GM03348 (cell line): ENCODE measurements at regions not wholly inside any gene's neighbourhood (a gene's known extent, or its start where the extent isn't known, plus 50 kb on each side); places are given as distances from the start of the nearest gene placed in this dataset.

Experiments used
- DNase-seq: peaks from one replicate; pipeline ENCODE4 v3.0.0; 2012; ENCODE audit warnings: low spot score

DNA sequence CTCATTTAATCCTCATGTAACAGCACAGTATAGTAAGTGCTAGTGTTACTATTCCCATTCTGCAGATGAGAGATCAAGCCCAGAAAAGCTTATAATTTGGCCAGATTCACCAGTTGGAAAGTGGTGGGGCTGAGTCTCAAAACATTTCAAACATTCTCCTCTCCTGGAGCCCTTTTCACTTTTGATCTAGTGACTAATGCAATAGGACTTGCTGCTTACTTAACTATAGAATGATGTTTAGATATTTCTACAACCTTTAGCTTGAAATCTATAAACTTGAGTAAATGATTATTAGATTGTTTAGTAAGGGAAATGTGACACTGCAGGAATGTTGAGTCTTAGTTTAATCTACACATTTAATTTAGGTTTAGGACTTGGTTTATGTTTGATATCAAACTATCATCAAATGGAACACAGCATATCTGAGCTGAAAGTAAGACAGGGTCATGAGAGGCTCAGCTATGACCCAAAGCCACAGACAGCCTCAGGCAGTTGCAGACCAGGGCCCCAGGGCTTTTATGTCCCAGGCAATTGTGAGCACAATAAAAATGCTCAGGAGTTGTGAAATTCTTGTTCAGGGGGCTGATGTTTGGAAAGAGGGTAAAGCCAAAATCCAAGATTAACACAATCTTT is 199.5 kb upstream of the HS3ST1 start:
- DNase-seq, result no peak

DNA sequence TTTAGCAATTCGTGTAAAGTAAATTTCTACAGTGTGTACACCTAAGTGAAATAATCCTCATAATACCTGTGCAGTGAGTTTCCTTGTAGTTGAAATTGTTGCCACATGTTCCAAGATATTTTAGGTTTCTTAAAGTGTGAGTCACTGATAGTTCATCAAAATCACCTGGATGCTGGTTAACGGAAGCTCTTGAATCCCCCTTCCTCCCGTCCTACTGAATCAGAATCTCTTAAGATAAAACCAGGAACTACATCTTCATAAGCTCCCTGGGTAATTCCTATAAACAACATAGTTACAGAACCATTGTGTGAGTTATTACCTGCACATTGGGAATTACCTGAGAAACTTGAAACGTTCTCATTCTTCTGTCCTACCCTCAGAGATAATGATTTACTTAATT is 197.4 kb upstream of the HS3ST1 start:
- no peak for DNase-seq

DNA sequence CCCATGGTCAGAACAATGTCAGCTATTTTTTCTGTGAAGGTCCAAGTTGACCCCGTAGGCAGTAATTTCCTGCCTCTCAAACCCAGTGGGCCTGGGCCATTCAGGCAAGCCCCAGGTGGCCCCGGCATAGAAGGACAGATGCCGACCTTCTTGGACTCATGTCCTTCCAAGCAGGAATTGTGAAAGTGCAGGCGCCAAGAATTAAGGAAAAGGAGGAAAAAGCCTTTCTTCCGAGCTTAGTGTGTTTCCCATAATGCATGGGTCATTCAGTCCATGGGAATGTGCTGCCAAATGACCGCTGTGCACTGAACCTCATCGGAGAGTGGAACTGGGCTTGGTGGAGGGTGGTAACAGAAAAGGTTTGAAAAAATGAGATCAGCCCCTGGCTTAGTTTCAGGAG is 196.5 kb upstream of the HS3ST1 start:
- no peak for DNase-seq

DNA sequence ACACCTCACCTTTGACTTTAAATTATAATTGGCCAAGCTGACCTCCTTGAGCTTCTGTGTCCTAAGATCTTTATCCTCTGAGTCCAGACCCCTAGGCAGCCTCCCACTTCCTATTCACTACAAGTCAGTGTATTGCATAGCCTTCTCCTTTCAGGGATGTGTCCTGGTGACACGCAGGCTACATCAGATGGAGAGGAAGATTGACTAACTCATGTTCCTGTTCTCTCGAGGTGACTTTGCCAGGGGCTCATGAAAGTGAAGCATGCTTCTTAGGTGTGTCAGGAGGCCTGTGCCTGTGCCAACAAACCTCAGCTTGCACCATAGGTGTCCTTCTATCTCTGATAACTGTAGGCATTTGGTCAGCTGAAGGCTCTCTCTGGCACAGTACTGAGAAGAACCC is 195.7 kb upstream of the HS3ST1 start:
- no peak for DNase-seq

DNA sequence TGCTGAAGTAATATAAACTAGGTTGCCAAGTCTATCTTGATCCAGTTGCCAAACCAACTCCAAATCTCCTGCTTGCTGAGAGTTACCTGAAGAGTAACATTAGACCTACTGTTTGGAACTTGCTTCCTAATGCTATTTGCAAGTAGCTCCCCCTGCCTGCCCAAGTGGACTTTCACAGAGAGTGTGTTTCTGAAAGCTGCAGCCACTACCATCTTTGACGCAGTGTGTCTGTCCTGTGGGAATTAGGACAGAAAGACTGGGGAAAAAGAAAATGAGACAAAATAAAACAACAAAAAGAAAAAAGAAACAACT is 195.0 kb upstream of the HS3ST1 start:
- DNase-seq, result no peak

DNA sequence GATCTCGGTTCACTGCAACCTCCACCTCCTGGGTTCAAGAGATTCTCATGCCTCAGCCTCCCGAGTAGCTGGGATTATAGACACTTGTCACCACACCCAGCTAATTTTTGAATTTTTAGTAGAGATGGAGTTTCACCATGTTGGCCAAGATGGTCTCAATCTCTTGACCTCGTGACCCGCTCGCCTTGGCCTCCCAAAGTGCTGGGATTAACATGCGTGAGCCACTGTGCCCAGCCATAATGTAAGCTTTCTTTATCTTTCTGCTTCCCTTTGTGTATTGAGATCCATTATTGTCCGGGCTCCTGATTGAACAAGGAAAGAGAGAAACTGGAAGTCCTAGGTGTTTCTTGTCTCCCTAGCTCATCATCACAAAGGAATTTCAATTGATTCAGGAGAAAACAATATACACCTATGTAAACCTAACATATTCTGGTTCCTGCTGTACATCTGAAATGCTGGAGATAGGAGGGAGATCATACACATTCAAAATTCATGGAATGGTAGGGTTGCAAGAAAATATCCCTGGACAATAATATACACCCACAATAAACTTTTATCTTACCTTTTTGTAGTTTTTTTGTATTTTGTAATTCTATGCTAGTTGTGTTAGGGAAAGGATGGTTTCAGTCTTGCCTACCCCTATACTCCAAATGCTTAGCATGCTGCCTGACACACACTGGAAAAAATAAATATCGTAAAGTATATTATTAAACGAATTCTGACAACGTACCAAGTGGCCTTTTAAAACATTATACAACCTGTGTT is 194.4 kb upstream of the HS3ST1 start:
- DNase-seq, result no peak

DNA sequence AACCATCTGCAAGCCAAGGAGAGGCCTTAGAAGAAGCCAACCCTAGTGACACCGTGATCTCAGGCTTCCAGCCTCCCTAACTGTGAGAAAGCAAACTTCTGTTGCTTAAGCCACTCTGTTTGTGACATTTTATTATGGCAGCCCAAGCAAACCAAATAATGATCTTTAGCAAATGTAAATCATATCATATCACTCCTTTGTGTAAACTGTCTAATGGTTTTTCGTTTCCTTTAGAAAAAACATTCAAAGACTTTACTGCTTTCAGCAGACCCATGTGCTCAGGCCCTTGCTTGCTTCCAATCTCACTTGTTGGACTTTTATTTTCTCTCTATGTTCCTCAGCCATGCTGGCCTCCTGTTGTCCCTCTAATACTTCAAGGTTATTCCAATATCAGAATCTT is 192.2 kb upstream of the HS3ST1 start:
- DNase-seq, result no peak

DNA sequence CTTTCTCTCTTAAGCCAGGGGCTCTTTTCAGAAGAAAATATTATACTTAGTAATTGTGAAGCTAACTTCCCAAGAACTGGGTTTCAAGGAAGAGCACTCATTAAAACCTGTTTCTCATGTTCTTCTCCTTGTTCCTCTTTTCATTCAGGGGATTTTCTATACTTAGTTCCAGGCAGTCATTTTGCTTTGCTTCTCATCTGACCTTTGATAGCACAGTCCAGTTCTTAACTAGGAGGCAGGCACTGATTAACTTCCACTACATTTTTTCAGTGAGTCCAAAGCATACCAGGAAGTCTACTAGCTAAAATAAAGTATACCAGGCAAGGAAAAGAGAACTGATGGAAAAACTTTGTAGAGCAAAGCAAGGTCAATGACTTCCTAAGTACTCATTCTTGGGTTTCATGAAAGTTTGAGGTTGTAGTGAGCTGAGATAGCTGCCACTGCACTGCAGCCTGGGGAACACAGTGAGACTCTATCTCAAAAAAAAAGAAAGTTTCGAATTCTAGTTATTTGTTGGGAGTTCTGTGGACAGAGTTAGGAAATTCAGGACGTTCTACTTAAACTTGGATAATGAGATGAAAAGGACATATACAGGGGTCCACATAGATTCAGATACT is 190.1 kb upstream of the HS3ST1 start:
- DNase-seq, result no peak

DNA sequence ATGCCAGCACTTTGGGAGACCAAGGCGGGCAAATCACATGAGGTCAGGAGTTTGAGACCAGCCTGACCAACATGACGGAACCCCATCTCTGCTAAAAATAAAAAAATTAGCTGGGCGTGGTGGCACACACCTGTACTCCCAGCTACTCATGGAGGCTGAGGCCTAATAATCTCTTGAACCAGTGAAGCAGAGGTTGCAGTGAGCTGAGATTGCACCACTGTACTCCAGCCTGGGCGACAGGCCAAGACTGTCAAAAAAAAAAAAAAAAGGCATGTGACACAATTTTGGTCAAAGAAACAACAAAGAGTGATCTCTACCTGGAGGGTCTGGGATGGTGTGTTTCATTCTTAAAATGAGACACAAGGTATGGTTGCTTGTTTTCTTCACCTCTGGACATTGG is 188.2 kb upstream of the HS3ST1 start:
- no peak for DNase-seq

DNA sequence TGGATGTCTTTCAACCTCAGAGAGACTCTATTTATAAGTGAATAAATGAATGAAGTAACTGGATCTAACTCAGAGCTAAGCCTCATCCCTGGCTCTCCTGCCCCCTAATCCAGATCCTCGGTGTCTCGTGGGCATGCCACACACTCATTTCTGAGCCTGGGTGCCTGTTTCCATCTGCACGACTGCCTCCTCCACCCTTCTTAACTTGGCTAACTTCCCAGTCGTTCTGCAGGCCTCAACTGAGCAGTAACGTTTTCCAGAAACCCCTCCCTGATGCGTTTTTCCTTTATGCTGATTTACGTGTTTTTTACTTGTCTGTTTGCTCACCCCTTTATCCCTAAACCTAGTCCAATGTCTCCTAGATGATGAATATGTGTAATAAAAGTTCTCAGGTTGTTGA is 186.9 kb upstream of the HS3ST1 start:
- DNase-seq, result no peak

DNA sequence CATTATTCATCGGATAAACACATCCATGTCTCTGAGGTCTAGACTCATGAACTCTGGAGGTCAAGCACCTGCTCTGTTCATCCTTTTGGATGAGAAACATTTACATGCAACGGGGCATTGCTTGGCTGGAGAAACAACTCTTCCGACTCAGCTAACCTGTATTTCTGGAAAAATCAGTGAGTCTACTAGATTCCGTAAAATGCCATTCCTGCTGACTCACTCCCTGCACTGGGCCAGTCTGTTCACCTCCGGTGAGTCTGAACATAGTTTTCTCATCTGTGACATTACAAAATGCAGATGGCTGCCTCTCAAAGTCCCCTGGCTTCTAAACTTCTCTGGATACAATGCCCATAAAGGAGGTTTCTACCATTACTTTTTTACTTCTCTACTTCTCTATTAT is 185.7 kb upstream of the HS3ST1 start:
- no peak for DNase-seq

DNA sequence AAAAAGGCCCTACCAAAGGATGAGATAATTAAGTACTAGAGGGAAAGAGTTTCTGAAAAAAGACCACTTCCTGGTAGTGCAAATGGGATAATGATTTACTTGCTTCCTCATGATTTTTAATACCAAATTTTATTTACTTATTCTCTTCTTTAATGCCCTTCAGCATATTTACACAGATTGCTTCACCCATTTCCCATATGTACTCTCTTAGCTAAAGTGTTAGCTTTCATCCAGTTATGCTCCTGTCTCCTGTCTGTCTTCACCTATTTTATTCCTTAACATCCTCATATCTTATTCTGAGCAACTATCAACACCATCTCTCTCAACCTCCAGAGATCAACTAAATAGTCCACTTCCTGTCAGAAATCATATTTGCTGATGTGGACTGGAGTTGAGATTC is 183.2 kb upstream of the HS3ST1 start:
- no peak for DNase-seq

DNA sequence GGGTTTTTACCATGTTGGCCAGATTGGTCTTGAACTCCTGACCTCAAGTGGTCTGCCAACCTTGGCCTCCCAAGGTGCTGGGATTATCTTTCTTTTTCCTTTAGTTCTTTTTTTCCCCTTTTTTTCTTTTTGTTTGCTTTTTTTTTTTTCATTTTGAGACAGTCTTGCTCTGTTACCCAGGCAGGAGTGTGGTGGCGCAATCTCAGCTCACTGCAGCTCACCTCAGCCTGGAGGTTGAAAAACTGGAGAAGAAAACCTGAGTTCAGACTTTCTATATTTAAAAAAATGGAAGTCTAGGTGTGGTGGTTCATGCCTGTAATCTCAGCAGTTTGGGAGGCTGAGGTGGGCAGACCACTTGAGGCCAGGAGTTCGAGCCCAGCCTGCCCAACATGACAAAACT is 181.1 kb upstream of the HS3ST1 start:
- no peak for DNase-seq

DNA sequence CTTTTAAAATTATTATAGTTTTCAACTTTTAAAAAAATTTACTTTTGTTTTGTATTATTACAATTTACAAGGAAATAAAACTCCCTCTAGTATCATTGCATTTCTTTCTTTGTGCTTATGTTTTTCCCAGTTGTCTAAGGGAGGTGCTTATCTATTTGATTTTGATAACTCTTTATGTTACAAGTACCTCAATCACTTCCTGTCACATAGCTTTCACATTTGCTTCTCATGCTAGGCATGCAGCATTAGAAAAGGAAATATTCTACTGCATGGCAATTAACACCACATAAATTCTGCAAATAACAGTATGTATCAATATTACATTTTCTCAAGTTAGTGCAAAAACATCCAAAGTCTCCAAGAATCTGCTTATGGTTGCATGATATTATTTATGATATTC is 180.3 kb upstream of the HS3ST1 start:
- no peak for DNase-seq

DNA sequence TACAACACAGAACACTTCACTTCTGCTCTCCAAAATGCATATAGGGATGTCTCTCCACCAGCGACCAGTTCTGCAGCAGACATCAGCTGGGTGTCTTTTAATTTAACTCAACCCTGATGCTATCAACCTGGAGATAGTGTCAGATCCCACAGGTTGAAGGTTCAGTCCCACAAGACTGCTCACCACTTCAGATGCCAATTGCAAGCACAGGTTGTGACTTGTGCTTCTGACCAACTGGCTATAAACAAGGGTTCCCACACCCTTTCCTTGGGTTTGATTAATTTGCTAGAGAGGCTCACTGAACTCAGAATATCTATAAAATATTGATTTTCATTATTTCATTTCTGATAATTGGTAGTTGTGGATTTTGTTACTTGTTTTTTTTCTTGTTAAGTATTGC is 177.4 kb upstream of the HS3ST1 start:
- no peak for DNase-seq

DNA sequence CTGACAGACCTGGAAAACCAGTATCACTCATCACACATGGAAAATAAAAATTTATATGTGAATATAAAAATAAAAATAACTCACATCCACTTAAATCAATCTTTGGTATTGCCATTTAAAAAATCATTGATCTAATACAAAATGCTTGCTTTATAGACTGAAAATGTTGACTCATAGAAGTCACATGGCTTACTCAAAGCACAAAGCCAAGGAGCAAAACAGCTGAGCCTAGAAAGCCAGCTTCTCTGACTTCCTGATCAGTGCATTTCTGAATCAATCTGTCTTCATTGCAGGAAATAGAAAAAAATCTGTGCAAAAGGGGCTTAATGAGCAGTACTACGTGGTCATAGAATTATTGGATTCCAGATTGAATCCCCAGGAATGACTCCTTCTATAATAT is 176.9 kb upstream of the HS3ST1 start:
- no peak for DNase-seq

DNA sequence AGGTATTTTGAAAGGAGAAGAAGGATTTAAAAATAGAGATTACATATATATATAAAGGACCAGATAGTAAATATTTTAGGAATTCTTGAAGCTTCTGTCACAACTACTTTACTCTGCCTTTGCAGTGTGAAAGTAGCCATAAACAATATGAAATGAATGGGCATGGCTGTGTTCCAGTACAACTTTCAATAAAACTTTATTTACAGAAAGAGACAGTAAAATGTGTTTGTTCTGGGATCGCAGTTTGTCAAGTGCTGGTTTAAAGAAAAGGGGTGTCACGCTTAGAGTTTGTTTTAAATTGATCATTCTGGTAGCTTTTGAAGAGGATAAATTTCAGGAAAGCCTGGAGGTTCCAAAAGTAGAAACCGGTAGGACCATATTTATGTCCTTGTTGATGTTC is 176.1 kb upstream of the HS3ST1 start:
- DNase-seq, result no peak

DNA sequence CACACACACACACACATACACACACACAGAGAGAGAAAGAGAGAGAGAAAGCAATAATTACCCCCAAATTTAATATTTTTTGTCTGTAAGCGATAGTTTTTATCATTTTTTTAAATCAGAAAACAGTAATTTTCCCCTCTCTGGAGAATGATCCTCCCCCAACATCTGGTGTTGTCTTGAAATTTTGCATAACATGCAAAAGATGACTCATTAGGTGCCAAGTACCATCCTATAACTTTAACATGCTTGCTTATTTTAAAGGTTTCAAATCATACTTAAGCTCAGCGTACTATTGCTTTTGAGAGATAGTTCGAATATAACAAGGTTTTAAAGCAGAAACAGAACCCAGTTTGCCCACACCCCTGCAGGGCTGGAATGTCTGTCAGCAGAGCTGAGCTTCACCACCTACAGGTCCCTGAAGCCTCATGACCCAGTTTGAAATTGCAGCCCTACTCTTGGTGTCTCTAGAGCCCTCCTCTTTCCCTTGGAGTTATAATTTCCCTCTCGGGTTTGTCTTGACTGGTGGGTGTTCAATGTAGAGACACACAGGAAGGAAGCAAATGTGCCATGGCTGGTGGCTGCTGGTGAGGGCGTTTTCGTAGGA is 175.0 kb upstream of the HS3ST1 start:
- no peak for DNase-seq

DNA sequence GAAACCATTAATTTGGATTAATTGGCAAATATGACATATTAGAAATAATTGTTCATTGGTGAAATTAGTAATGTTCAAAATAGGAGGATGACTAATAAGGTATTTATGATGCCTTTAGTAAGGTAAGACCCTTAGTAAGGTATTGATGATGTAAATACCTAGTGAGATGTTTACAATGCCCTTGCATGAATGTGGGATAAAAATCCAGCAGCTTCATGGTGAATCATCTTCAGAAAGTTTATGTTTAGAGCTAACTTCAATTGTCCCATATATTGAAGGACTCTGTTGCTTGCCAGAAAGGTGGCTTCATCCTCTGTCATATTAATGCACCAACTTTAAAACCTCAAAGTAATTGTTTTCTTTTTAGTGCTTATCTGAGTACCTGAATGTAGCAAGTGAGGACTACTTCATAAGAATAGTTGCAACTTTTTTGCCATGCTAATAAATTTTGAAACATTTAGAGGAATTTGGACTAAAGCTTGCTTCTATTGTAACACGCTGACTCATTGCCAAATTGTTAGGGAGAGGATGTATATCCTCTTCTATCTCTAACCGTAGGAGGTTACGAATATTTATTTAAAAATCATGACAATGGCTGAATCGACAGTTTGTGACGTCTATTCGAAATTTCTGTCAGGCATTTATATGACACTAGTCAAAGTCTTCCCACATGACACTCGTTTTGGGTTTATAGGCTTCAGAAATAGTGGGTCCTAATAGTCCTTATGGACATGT is 174.1 kb upstream of the HS3ST1 start:
- no peak for DNase-seq

DNA sequence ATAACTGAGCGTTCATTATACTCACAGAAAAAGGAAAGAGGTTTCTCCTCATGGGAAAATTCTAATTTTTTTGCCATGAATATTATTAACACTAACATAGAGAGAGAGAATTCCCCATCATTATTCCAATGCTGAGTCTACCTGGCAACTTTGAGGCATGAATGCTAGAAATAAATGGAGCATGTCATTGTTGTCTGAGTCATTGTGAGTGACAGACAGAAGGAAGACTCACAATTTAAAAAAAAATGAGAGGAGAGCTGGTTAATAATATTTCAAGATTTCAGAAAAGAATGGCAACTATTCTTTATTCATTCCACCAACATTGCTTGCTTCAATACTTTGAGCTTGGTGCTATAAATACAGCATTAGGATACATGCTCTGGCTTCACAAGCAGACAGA is 170.4 kb upstream of the HS3ST1 start:
- DNase-seq, result no peak

DNA sequence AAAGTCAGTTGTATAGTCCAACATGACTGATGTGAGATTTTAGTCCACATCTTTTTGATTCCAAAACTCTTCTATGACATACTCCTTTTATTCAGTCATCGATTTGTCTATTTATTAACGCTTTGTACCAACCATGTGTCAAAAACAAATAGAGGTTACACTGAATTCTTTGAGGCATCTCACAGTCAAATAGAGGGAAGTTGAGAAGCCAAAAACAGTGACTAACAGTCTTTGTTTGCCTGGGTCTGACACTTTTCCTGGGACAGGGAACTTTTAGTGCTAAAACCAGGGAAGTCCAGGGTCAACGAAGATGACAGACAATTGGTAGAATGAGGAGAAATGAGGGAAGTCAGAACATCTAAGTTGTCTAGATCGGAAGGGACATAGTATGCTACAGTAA is 169.9 kb upstream of the HS3ST1 start:
- no peak for DNase-seq

DNA sequence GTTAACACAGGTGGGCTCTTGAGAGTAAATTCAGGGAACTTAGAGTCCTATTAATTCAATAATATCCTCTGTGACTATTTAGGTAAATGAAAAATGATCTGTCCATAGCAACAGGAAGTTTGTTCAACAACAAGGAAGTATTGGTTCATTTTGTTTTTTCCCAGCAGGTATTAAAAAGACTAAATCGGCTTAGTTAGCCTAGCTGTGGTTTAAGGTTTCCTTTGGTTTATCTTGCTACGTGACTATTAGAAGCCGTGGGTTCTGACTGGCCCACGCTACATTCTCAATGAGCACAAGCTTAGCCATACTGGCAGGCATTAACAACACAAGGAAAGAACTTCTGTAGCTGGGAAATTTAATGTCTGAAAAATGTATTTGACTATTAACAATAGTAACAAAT is 168.8 kb upstream of the HS3ST1 start:
- no peak for DNase-seq

DNA sequence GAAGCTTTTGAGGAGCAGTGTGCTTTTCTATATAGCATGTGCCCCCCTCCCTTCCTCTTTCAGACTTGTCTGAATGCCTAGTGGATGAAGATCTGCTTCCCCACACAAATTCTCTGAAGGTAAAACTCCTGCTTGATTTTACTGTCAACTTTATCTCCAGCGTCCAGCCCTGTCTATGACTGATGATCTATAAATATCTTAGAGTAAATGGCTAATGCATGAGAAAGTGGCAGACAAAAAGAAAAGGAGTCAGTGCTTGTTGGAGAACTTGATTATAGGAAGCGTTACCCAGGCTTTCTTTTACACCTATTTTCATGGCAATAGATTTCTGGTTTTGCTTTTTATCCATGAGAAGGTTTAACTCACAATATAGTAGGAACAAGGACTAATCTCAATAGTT is 168.3 kb upstream of the HS3ST1 start:
- no peak for DNase-seq
